ENCODE measurements at regions not wholly inside any gene's neighbourhood (a gene's known extent, or its start where the extent isn't known, plus 50 kb on each side); places are given as distances from the start of the nearest gene placed in this dataset.

DNA sequence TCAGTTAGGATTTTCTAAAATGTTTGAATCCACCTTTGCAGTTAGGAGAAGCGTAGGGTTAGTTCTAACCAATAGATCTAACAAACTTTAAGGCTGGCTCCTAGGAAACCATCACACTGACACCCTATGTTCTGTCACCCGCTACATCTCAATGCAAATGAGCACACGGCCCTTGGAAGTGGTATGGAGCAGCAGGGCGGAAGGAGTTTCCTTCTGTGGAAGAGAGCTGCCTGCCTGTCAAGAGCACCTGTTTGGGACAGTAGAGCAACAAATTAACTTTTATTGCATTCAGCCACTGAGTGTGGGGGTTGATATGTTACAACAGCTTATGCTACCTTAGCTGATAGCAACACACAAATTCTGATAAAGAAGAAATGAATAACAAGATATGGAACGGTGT lies 306.9 kb upstream of the RAB6C start:
- TF ChIP-seq, protein P1, sequence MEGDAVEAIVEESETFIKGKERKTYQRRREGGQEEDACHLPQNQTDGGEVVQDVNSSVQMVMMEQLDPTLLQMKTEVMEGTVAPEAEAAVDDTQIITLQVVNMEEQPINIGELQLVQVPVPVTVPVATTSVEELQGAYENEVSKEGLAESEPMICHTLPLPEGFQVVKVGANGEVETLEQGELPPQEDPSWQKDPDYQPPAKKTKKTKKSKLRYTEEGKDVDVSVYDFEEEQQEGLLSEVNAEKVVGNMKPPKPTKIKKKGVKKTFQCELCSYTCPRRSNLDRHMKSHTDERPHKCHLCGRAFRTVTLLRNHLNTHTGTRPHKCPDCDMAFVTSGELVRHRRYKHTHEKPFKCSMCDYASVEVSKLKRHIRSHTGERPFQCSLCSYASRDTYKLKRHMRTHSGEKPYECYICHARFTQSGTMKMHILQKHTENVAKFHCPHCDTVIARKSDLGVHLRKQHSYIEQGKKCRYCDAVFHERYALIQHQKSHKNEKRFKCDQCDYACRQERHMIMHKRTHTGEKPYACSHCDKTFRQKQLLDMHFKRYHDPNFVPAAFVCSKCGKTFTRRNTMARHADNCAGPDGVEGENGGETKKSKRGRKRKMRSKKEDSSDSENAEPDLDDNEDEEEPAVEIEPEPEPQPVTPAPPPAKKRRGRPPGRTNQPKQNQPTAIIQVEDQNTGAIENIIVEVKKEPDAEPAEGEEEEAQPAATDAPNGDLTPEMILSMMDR (IDR thresholded peaks at IDR 0.05; ENCODE audit: low read depth, low read length, poor library complexity, severe bottlenecking): no peak
- no peak for TF ChIP-seq EZH2phosphoT487 (IDR thresholded peaks at IDR 0.05; ENCODE audit: borderline replicate concordance, low read length)

Measured in DOHH2 (cell line).